Stimulated activated naive B cell treated with anti-CD40 and anti-IgM and Interleukin-4, amounts not matched to agents 10 μg/mL and 1 μg/mL and 100 μg/mL, for 72 hours (primary cell): ENCODE measurements at regions not wholly inside any gene's neighbourhood (a gene's known extent, or its start where the extent isn't known, plus 50 kb on each side); places are given as distances from the start of the nearest gene placed in this dataset.

ENCODE experiments used
- ATAC-seq, 2 donors: fragments of 150-1000 bp; cut with Tn5 transposase; replicated peaks; 2 replicates each; pipeline ENCODE4 v1.10.0; 2021; ENCODE audit warnings: moderate library complexity in 1 of 2
- DNase-seq: peaks from one replicate; pipeline ENCODE4 v3.0.0; 2021
- H3K27ac Mint-ChIP-seq: one replicate; pipeline ENCODE4 v1.8.0; 2022; ENCODE audit warnings: mild to moderate bottlenecking, mixed read lengths
- H3K27me3 Mint-ChIP-seq, 2 donors: one replicate each; pipeline ENCODE4 v1.8.0; 2022; ENCODE audit warnings: mixed read lengths in 2 of 2
- H3K36me3 Mint-ChIP-seq, 2 donors: one replicate each; pipeline ENCODE4 v1.8.0; 2022; ENCODE audit warnings: mixed read lengths in 2 of 2, mild to moderate bottlenecking in 1 of 2
- H3K4me1 Mint-ChIP-seq, 2 donors: one replicate each; pipeline ENCODE4 v1.8.0; 2022; ENCODE audit warnings: mixed read lengths in 2 of 2, mild to moderate bottlenecking in 1 of 2
- H3K4me3 Mint-ChIP-seq, 2 donors: one replicate each; pipeline ENCODE4 v1.8.0; 2022; ENCODE audit warnings: mild to moderate bottlenecking in 2 of 2, mixed read lengths in 2 of 2, moderate library complexity in 1 of 2
- H3K9me3 Mint-ChIP-seq, 2 donors: one replicate each; pipeline ENCODE4 v1.8.0; 2022; ENCODE audit warnings: mixed read lengths in 2 of 2, mild to moderate bottlenecking in 1 of 2

DNA sequence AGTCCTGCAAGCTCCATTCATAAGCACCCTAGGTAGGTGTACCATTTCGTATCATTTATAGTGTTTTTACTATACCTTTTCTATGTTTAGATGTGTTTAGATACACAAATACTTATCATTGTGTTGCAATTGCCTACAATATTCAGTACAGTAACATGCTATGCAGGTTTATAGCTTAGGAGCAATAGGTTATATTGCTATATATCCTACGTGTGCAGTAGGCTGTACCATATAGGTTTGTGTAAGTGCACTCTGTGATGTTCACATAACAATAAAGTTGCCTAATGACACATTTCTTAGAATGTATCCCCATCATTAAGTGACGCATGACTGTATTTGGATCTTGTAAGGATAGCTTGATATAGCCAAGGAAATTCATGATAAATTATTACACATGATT lies 88.6 kb upstream of the CDH20 start:
- Mint-ChIP-seq H3K9me3 (peaks cover 0 to 3% of the 10 kb centered on the region in 2 donors), H3K27ac (no peak overlapping the region), H3K27me3 (no peaks in the 10 kb centered on the region), H3K4me1 (no peaks in the 10 kb centered on the region), H3K4me3 (no peak overlapping the region), H3K36me3 (no peaks in the 10 kb centered on the region)
- no peak for DNase-seq
- ATAC-seq: no peak

- Mint-ChIP-seq H3K36me3 (no peaks in the 10 kb centered on the region), H3K4me1 (no peaks in the 10 kb centered on the region), H3K27ac (no peak overlapping the region), H3K4me3 (no peak overlapping the region), H3K27me3 (no peaks in the 10 kb centered on the region), H3K9me3 (peaks cover 0 to 3% of the 10 kb centered on the region in 2 donors)
- DNase-seq (no peak), ATAC-seq (no peak)
Observed at GRCh38 chr18:61245276-61245675, 88.0 kb upstream of the CDH20 start.

DNA sequence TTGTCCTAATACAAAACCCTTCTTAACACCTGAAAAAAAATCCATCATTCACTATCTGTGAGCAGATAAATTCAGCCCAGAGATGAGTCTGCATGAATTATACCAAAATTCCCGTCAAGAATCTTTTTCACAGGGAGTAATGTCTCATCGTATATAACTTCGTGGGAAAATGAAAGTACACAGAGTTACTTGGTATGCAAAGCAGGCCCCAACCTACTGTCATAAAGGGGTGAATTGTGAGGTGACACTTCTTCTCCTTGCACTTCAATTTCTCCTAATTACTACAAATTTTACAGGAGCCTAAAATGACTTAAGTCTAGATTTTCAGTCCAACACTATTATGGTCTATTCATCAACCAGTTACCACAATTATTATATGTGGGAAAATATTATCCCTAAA lies 84.6 kb upstream of the CDH20 start:
- peaks cover 0 to 2% of the 10 kb centered on the region in 2 donors for H3K9me3 Mint-ChIP-seq
- H3K27me3 Mint-ChIP-seq: peaks cover 0 to 5% of the 10 kb centered on the region in 2 donors
- no peak overlapping the region for H3K4me3 Mint-ChIP-seq
- no peaks in the 10 kb centered on the region for H3K36me3 Mint-ChIP-seq
- no peaks in the 10 kb centered on the region for H3K4me1 Mint-ChIP-seq
- ATAC-seq (no peak), DNase-seq (no peak)
- no peak overlapping the region for H3K27ac Mint-ChIP-seq

DNA sequence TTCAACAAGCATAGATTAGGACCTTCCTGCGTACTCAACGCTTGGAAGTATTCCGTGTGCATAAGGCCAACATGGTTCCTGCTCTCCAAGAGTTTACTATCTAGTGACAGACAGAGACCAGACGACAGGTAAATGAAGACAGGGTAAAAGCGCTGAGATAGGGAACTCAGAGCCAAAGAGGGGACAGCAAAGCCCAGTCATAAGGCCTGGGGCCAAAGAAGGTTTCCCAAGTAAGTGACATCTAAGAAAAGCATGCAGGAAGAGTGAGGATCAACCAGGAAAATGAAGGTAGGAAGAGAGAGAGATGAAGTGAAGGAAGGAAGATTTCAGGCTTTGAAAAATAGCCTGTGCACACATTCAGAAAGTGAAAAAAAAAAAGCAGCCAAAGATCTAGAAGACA lies 76.9 kb upstream of the CDH20 start:
- Mint-ChIP-seq H3K36me3 (no peaks in the 10 kb centered on the region), H3K9me3 (peaks cover 0 to 1% of the 10 kb centered on the region in 2 donors), H3K4me3 (no peak overlapping the region), H3K27ac (no peak overlapping the region), H3K27me3 (no peaks in the 10 kb centered on the region), H3K4me1 (no peaks in the 10 kb centered on the region)
- DNase-seq (no peak), ATAC-seq (no peak)

DNA sequence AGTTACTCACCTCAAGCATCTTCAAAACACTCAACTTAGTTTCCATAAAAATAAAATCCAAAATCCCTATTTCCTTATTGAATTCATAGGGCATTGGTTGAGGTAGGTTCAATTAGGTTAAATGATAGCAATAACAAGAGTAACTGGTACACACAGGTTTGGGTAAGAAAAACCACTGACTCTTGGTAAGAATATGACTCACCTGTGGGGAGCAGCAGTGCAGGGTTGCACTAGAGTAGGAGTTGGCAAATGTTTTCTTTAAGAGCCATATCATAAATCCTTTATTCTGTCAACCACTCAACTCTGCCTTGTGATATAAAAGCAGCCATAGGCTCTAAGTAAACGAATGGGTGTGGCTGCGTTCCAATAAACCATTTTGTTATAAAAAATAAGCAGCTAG lies 71.4 kb upstream of the CDH20 start:
- H3K27ac Mint-ChIP-seq: no peak overlapping the region
- no peak overlapping the region for H3K4me3 Mint-ChIP-seq
- no peaks in the 10 kb centered on the region for H3K9me3 Mint-ChIP-seq
- DNase-seq (no peak), ATAC-seq (no peak)
- H3K4me1 Mint-ChIP-seq: no peaks in the 10 kb centered on the region
- no peaks in the 10 kb centered on the region for H3K36me3 Mint-ChIP-seq
- no peaks in the 10 kb centered on the region for H3K27me3 Mint-ChIP-seq

GRCh38 chr18:61272793-61273192 lies 60.4 kb upstream of the CDH20 start:
- Mint-ChIP-seq H3K36me3 (no peaks in the 10 kb centered on the region), H3K27me3 (no peaks in the 10 kb centered on the region), H3K9me3 (peaks cover 0 to 6% of the 10 kb centered on the region in 2 donors), H3K4me1 (no peaks in the 10 kb centered on the region), H3K27ac (no peak overlapping the region), H3K4me3 (no peak overlapping the region)
- DNase-seq (no peak), ATAC-seq (no peak)

- no peaks in the 10 kb centered on the region for H3K36me3 Mint-ChIP-seq
Observed at GRCh38 chr18:61273533-61273932, 59.7 kb upstream of the CDH20 start.

GRCh38 chr18:61274416-61274960 lies 58.7 kb upstream of the CDH20 start:
- DNase-seq: no peak
- no peak overlapping the region for H3K4me3 Mint-ChIP-seq
- H3K36me3 Mint-ChIP-seq: no peaks in the 10 kb centered on the region
- H3K4me1 Mint-ChIP-seq: no peaks in the 10 kb centered on the region
- H3K27ac Mint-ChIP-seq: no peak overlapping the region
- H3K27me3 Mint-ChIP-seq: no peaks in the 10 kb centered on the region
- peaks cover 0 to 4% of the 10 kb centered on the region in 2 donors for H3K9me3 Mint-ChIP-seq
- ATAC-seq: no peak

More at GRCh38 chr18:61273533-61273932, 59.7 kb upstream of the CDH20 start:
- Mint-ChIP-seq H3K27ac (no peak overlapping the region), H3K4me1 (no peaks in the 10 kb centered on the region), H3K4me3 (no peak overlapping the region), H3K9me3 (peaks cover 0 to 4% of the 10 kb centered on the region in 2 donors), H3K27me3 (no peaks in the 10 kb centered on the region)
- ATAC-seq: no peak
- DNase-seq: no peak

DNA sequence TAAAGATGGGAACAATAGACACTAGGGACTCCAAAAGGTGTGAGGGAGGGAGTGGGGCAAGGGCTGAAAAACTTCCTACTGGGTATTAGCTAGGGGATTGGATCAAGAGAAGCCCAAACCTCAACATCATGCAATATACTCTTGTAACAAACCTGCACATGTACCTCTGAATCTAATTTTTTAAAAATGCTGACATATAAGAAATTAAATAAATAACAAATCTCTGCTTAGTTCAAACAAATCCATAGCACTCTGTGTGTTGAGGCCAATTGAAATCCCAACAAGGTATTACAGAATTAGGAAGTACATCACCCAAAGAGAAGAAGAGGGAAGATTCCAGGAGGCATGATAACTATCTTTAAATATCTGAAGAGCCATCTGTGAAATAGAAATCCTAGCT lies 55.4 kb upstream of the CDH20 start:
- DNase-seq (no peak), ATAC-seq (no peak)
- Mint-ChIP-seq H3K9me3 (peaks cover 4 to 8% of the 10 kb centered on the region in 2 donors), H3K27ac (no peak overlapping the region), H3K36me3 (no peaks in the 10 kb centered on the region), H3K4me1 (no peaks in the 10 kb centered on the region), H3K4me3 (no peak overlapping the region), H3K27me3 (no peaks in the 10 kb centered on the region)

- H3K36me3 Mint-ChIP-seq: no peaks in the 10 kb centered on the region
- H3K4me3 Mint-ChIP-seq: no peak overlapping the region
- H3K4me1 Mint-ChIP-seq: no peaks in the 10 kb centered on the region
- DNase-seq (no peak), ATAC-seq (no peak)
- H3K9me3 Mint-ChIP-seq: peaks cover 4 to 10% of the 10 kb centered on the region in 2 donors
- H3K27ac Mint-ChIP-seq: no peak overlapping the region
- H3K27me3 Mint-ChIP-seq: no peaks in the 10 kb centered on the region
Observed at GRCh38 chr18:61281431-61281830, 51.8 kb upstream of the CDH20 start.

DNA sequence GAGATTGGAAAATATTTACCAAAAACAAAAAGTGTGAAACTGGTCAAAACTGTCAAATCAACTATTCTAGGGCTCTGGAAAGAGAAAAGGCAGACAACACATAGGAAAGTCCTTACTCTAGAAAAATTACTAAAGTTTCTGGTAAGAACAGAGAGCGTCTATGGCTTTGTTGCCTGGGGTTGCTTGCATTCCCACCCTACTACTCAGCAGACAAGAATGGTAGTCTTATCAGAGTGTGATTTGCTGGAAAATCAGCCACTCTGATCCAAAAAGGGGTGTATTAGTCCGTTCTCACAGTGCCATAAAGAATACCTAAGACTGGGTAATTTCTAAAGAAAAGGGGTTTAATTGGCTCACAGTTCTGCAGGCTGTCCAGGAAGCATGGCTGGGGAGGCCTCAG lies 50.3 kb upstream of the CDH20 start:
- H3K9me3 Mint-ChIP-seq: peaks cover 4 to 9% of the 10 kb centered on the region in 2 donors
- DNase-seq (no peak), ATAC-seq (no peak)
- no peak overlapping the region for H3K4me3 Mint-ChIP-seq
- H3K27me3 Mint-ChIP-seq: no peaks in the 10 kb centered on the region
- no peaks in the 10 kb centered on the region for H3K4me1 Mint-ChIP-seq
- no peaks in the 10 kb centered on the region for H3K36me3 Mint-ChIP-seq
- H3K27ac Mint-ChIP-seq: no peak overlapping the region
